ENCODE measurements at regions not wholly inside any gene's neighbourhood (a gene's known extent, or its start where the extent isn't known, plus 50 kb on each side); places are given as distances from the start of the nearest gene placed in this dataset.

- TF ChIP-seq CTCF (IDR thresholded peaks at IDR 0.05) (no peak), POLR2A (IDR thresholded peaks at IDR 0.05) (no peak), POLR2AphosphoS5 (IDR thresholded peaks at IDR 0.05; ENCODE audit: insufficient read depth in 1 of 2, low read depth in 1 of 2) (no peak)
Measured at GRCh38 chr19:28290963-28291657, 921.8 kb downstream of the UQCRFS1 start.

Measured in vagina (tissue), 2 donors.